HepG2 (cell line): ENCODE measurements at regions not wholly inside any gene's neighbourhood (a gene's known extent, or its start where the extent isn't known, plus 50 kb on each side); places are given as distances from the start of the nearest gene placed in this dataset.

Experiments
- ATAC-seq: fragments of 200-7000 bp; cut with Tn5 transposase; 3 replicates; pipeline ENCODE4 v1.9.1; 2020; ENCODE audit warnings: mild to moderate bottlenecking, moderate library complexity
- BruUV-seq: library from RNA; stranded (reverse); fragments of 400-500 nt; replicated peaks from 2 replicates; lab custom pipeline; 2021; lab: Mats Ljungman, UMichigan
- CTCF ChIA-PET: fragments of 300-600 bp; formaldehyde crosslinking; extraction: SDS; loops from one replicate; lab custom pipeline; 2021; ENCODE audit warnings: low total read pairs, inconsistent platforms, low intra/inter-chr PET ratio; lab: Yijun Ruan, JAX
- POLR2A ChIA-PET: fragments of 350-600 bp; sonication (Branson Sonifier 250); formaldehyde crosslinking; loops from one replicate; lab custom pipeline; 2020; ENCODE audit warnings: antibody characterized with exemption, inconsistent platforms; lab: Yijun Ruan, JAX
- DNase-seq: peaks from one replicate; pipeline ENCODE4 v3.0.0-alpha.2; 2015; ENCODE audit warnings: low spot score
- FAIRE-seq: peaks from 3 replicates; lab custom pipeline; 2011; peaks lifted over from hg19 to GRCh38; lab: Jason Lieb, UNC
- H2AFZ ChIP-seq: one replicate; pipeline ENCODE4 v1.6.1; 2011; ENCODE audit warnings: low read length, inconsistent platforms
- H3K27ac ChIP-seq: fragments of 300-600 bp; 3 replicates; pipeline ENCODE4 v1.8.0; 2011; ENCODE audit warnings: mixed run types, mild to moderate bottlenecking, mixed read lengths, low read length, inconsistent platforms; ENCODE audit not compliant: insufficient read depth; ENCODE audit errors: extremely low read length
- H3K27me3 ChIP-seq, 2 experiments: fragments of 200-600 bp in 1 of 2; 2 replicates in 1 of 2; 3 replicates in 1 of 2; pipeline versions ENCODE4 v1.6.0 to v1.8.0; 2011; ENCODE audit warnings: low read length in 2 of 2, mild to moderate bottlenecking in 2 of 2, moderate library complexity in 2 of 2, inconsistent platforms in 1 of 2; ENCODE audit not compliant: insufficient read depth in 2 of 2, control insufficient read depth in 1 of 2
- H3K36me3 ChIP-seq, 2 experiments: fragments of 200-600 bp in 1 of 2; replicated peaks in 1 of 2; 2 replicates in 1 of 2; 3 replicates in 1 of 2; pipeline versions ENCODE4 v1.5.1 to v1.8.0; 2011; ENCODE audit warnings: low read length in 2 of 2, inconsistent platforms in 1 of 2; ENCODE audit not compliant: insufficient read depth in 2 of 2, control insufficient read depth in 1 of 2
- H3K4me1 ChIP-seq: 2 replicates; pipeline ENCODE4 v1.5.1; 2012; ENCODE audit warnings: low read length, inconsistent platforms; ENCODE audit not compliant: insufficient read depth
- H3K4me2 ChIP-seq: 2 replicates; pipeline ENCODE4 v1.6.0; 2011; ENCODE audit warnings: low read depth, low read length, inconsistent platforms
- H3K4me3 ChIP-seq, 3 experiments: fragments of 200-600 bp in 1 of 3; sonication (generic), shearing (Covaris generic) in 1 of 3; replicated peaks in 1 of 3; 2 replicates each; pipeline ENCODE4 v1.5.1; 2011 to 2016; ENCODE audit warnings: low read length in 3 of 3, inconsistent platforms in 2 of 3, low read depth in 2 of 3, mild to moderate bottlenecking in 2 of 3, control low read depth in 1 of 3, mixed read lengths in 1 of 3; ENCODE audit not compliant: insufficient read depth in 1 of 3
- H3K79me2 ChIP-seq: one replicate; pipeline ENCODE4 v1.6.1; 2011; ENCODE audit warnings: low read length, inconsistent platforms; ENCODE audit not compliant: insufficient read depth
- H3K9ac ChIP-seq: 2 replicates; pipeline ENCODE4 v1.6.0; 2011; ENCODE audit warnings: mild to moderate bottlenecking, low read depth, low read length, inconsistent platforms; ENCODE audit not compliant: insufficient read depth
- H3K9me3 ChIP-seq: 2 replicates; pipeline ENCODE4 v1.5.1; 2012; ENCODE audit warnings: mild to moderate bottlenecking, low read length
- H4K20me1 ChIP-seq: 2 replicates; pipeline ENCODE4 v1.6.0; 2011; ENCODE audit warnings: inconsistent platforms, mild to moderate bottlenecking, low read length, moderate library complexity; ENCODE audit not compliant: insufficient read depth
- ERF ChIP-seq: IDR thresholded peaks from 2 replicates; pipeline ENCODE4 v1.6.1; 2018; ENCODE audit warnings: missing biosample characterization, missing genetic modification reagents
- GATA4 ChIP-seq: sonication (generic); IDR thresholded peaks from 2 replicates; pipeline ENCODE4 v1.6.1; 2016; ENCODE audit warnings: antibody characterized with exemption, low read depth, borderline replicate concordance
- JDP2 ChIP-seq: sonication (generic); formaldehyde crosslinking; IDR thresholded peaks from 2 replicates; pipeline ENCODE4 v1.8.1; 2022; ENCODE audit warnings: missing genetic modification reagents, borderline replicate concordance
- KDM5B ChIP-seq: sonication (generic); formaldehyde crosslinking; IDR thresholded peaks from 2 replicates; pipeline ENCODE4 v1.4.0; 2020; ENCODE audit warnings: missing genetic modification reagents, mild to moderate bottlenecking, borderline replicate concordance
- KLF13 ChIP-seq: sonication (generic); formaldehyde crosslinking; IDR thresholded peaks from 2 replicates; pipeline ENCODE4 v1.4.0; 2020; ENCODE audit warnings: mild to moderate bottlenecking, missing genetic modification reagents
- NAIF1 ChIP-seq: sonication (generic); formaldehyde crosslinking; IDR thresholded peaks from 2 replicates; pipeline ENCODE4 v1.5.0; 2020; ENCODE audit warnings: mild to moderate bottlenecking, missing genetic modification reagents, borderline replicate concordance
- PHF8 ChIP-seq: sonication (generic); formaldehyde crosslinking; IDR thresholded peaks from 2 replicates; pipeline ENCODE4 v1.5.0; 2020; ENCODE audit warnings: missing genetic modification reagents
- SAFB2 ChIP-seq: sonication (generic); formaldehyde crosslinking; IDR thresholded peaks from 2 replicates; pipeline ENCODE4 v1.5.1; 2020; ENCODE audit warnings: missing genetic modification reagents, low read depth, mild to moderate bottlenecking, borderline replicate concordance
- SALL1 ChIP-seq: sonication (generic); formaldehyde crosslinking; IDR thresholded peaks from 2 replicates; pipeline ENCODE4 v1.8.0; 2022; ENCODE audit warnings: mild to moderate bottlenecking, missing genetic modification reagents
- ZBTB34 ChIP-seq: sonication (generic); formaldehyde crosslinking; IDR thresholded peaks from 2 replicates; pipeline ENCODE4 v1.8.0; 2022; ENCODE audit warnings: mild to moderate bottlenecking, missing genetic modification reagents
- ZFP91 ChIP-seq: sonication (generic); formaldehyde crosslinking; IDR thresholded peaks from 2 replicates; pipeline ENCODE4 v1.9.0; 2022; ENCODE audit warnings: missing genetic modification reagents, mild to moderate bottlenecking, borderline replicate concordance
- ZKSCAN1 ChIP-seq: fragments of 150-350 bp; IDR thresholded peaks from 2 replicates; pipeline ENCODE4 v1.6.1; 2014; ENCODE audit warnings: low read length
- ZMAT5 ChIP-seq: sonication (generic); formaldehyde crosslinking; IDR thresholded peaks from 2 replicates; pipeline ENCODE4 v1.5.0; 2020; ENCODE audit warnings: mild to moderate bottlenecking, low read depth, missing genetic modification reagents, borderline replicate concordance
- ZNF3 ChIP-seq: IDR thresholded peaks from 2 replicates; pipeline ENCODE4 v1.7.0; 2017; ENCODE audit warnings: inconsistent platforms
- ZNF513 ChIP-seq: sonication (generic); formaldehyde crosslinking; conservative IDR thresholded peaks from 2 replicates; pipeline ENCODE4 v1.5.0; 2020; ENCODE audit warnings: missing genetic modification reagents
- ZNF569 ChIP-seq: sonication (generic); formaldehyde crosslinking; IDR thresholded peaks from 2 replicates; pipeline ENCODE4 v1.5.0; 2020; ENCODE audit warnings: mild to moderate bottlenecking, missing genetic modification reagents, moderate library complexity, borderline replicate concordance
- ZNF788 ChIP-seq: sonication (generic); formaldehyde crosslinking; IDR thresholded peaks from 2 replicates; pipeline ENCODE4 v1.5.0; 2020; ENCODE audit warnings: mild to moderate bottlenecking, missing genetic modification reagents, borderline replicate concordance
- WGBS: methylation state at CpG from one replicate; pipeline ENCODE4 v1.1.6; 2017; ENCODE audit warnings: low lambda C conversion rate; 5-methylcytosine and 5-hydroxymethylcytosine counted together
- in situ Hi-C: cut with HindIII; loops from 2 replicates; pipeline ENCODE4 v1.10.0; 2017; ENCODE audit warnings: low pct_unique_long_range_greater_than_20kb; ENCODE audit not compliant: extremely low pct_ligation_motif_present
- intact Hi-C: fragments of 100-400 bp; cut with micrococcal nuclease; formaldehyde crosslinking; loops from one replicate; pipeline ENCODE4 v1.10.0; 2022; ENCODE audit not compliant: unreplicated experiment

- no peak for TF ChIP-seq SAFB2 (CRISPR knock-in tag)
- TF ChIP-seq, all 625 proteins: peak for 0
Measured at GRCh38 chr2:59568461-59568860, 985.0 kb downstream of the BCL11A start (continued).

GRCh38 chr2:59567151-59567550 lies 986.3 kb downstream of the BCL11A start:
- Histone ChIP-seq H3K9me3 (no peaks in the 10 kb centered on the region), H3K4me1 (no peaks in the 10 kb centered on the region), H3K27ac (no peak overlapping the region), H3K36me3 (no peaks in the 10 kb centered on the region), H3K27me3 (no peaks in the 10 kb centered on the region), H3K4me2 (no peak overlapping the region), H4K20me1 (no peaks in the 10 kb centered on the region), H3K9ac (no peak overlapping the region), H3K79me2 (no peaks in the 10 kb centered on the region), H3K4me3 (no peak overlapping the region), H2AFZ (no peak overlapping the region)
- ChIA-PET CTCF (no interaction called here), POLR2A (no interaction called here)
- intact Hi-C loops = no loop called here
- DNase-seq (no peak), FAIRE-seq (no peak), ATAC-seq (no peak)
- under 1% methylated on average over 6 of the region's 6 CpGs for WGBS
- no TSS peak for BruUV-seq
- in situ Hi-C loops = no loop called here
- TF ChIP-seq ZMAT5 (CRISPR knock-in tag) = no peak
- no peak for TF ChIP-seq ZNF569 (CRISPR knock-in tag)
- TF ChIP-seq GATA4 = no peak
- TF ChIP-seq SALL1 (CRISPR knock-in tag) = no peak
- TF ChIP-seq ZNF788 = no peak
- TF ChIP-seq KDM5B (CRISPR knock-in tag) = no peak
- TF ChIP-seq ZNF3 (CRISPR knock-in tag) = no peak
- TF ChIP-seq NAIF1 (CRISPR knock-in tag) = no peak
- no peak for TF ChIP-seq ZNF513 (CRISPR knock-in tag)
- TF ChIP-seq KLF13 (CRISPR knock-in tag) = no peak
- TF ChIP-seq PHF8 (CRISPR knock-in tag) = no peak
- no peak for TF ChIP-seq ZKSCAN1
- no peak for TF ChIP-seq JDP2 (CRISPR knock-in tag)
- TF ChIP-seq ZBTB34 (CRISPR knock-in tag) = no peak
- TF ChIP-seq ERF = no peak
- TF ChIP-seq ZFP91 (CRISPR knock-in tag) = no peak
